GM04503 (cell line): ENCODE measurements at regions not wholly inside any gene's neighbourhood (a gene's known extent, or its start where the extent isn't known, plus 50 kb on each side); places are given as distances from the start of the nearest gene placed in this dataset.
A peak's percentile ranks its signal among the peaks of the same experiment; 100 is the strongest.

Experiments used
- DNase-seq: peaks from one replicate; pipeline ENCODE4 v3.0.0-alpha.2; 2012; ENCODE audit warnings: low read depth

GRCh38 chr18:60134806-60135205 lies 235.0 kb downstream of the PMAIP1 start:
- DNase-seq, result no peak

- no peak for DNase-seq
Measured at GRCh38 chr18:60130284-60130683, 230.5 kb downstream of the PMAIP1 start.

- DNase-seq, result no peak
Measured at GRCh38 chr18:60123031-60123430, 223.2 kb downstream of the PMAIP1 start.

- no peak for DNase-seq
Measured at GRCh38 chr18:60122339-60122738, 222.5 kb downstream of the PMAIP1 start.

GRCh38 chr18:60120231-60120750 lies 220.5 kb downstream of the PMAIP1 start:
- DNase-seq, result no peak

GRCh38 chr18:60117321-60117720 lies 217.5 kb downstream of the PMAIP1 start:
- no peak for DNase-seq

- no peak for DNase-seq
Measured at GRCh38 chr18:60113396-60113795, 213.6 kb downstream of the PMAIP1 start.

GRCh38 chr18:60112369-60112768 lies 212.6 kb downstream of the PMAIP1 start:
- DNase-seq, result no peak

GRCh38 chr18:60111525-60111924 lies 211.7 kb downstream of the PMAIP1 start:
- no peak for DNase-seq

- no peak for DNase-seq
Measured at GRCh38 chr18:60110836-60111235, 211.0 kb downstream of the PMAIP1 start.

- no peak for DNase-seq
Measured at GRCh38 chr18:60100778-60101177, 201.0 kb downstream of the PMAIP1 start.

GRCh38 chr18:60099709-60100108 lies 199.9 kb downstream of the PMAIP1 start:
- no peak for DNase-seq

- DNase-seq, result no peak
Measured at GRCh38 chr18:60096428-60096827, 196.6 kb downstream of the PMAIP1 start.

- peak; percentile 75 for DNase-seq
Measured at GRCh38 chr18:60092073-60092472, 192.3 kb downstream of the PMAIP1 start.

GRCh38 chr18:60090170-60090569 lies 190.4 kb downstream of the PMAIP1 start:
- DNase-seq, result no peak

- no peak for DNase-seq
Measured at GRCh38 chr18:60082790-60083189, 183.0 kb downstream of the PMAIP1 start.

- no peak for DNase-seq
Measured at GRCh38 chr18:60082282-60082681, 182.5 kb downstream of the PMAIP1 start.

GRCh38 chr18:60075477-60075876 lies 175.7 kb downstream of the PMAIP1 start:
- no peak for DNase-seq

- DNase-seq, result no peak
Measured at GRCh38 chr18:60070631-60071030, 170.8 kb downstream of the PMAIP1 start.

GRCh38 chr18:60069145-60069544 lies 169.3 kb downstream of the PMAIP1 start:
- DNase-seq, result no peak

GRCh38 chr18:60067426-60068210 lies 167.8 kb downstream of the PMAIP1 start:
- peak; percentile 30 for DNase-seq

- no peak for DNase-seq
Measured at GRCh38 chr18:60066219-60066975, 166.6 kb downstream of the PMAIP1 start.

GRCh38 chr18:60064271-60064670 lies 164.5 kb downstream of the PMAIP1 start:
- no peak for DNase-seq
